ENCODE measurements at regions not wholly inside any gene's neighbourhood (a gene's known extent, or its start where the extent isn't known, plus 50 kb on each side); places are given as distances from the start of the nearest gene placed in this dataset.
"Not testable (repeated sequence)": the region's sequence is repeated elsewhere in the genome, so short reads cannot be mapped to it uniquely, and the experiment has no call there.

- not testable (repeated sequence) for DNase-seq
Measured at GRCh38 chr4:43672265-43672885, 776.2 kb downstream of the KCTD8 start.

DNA sequence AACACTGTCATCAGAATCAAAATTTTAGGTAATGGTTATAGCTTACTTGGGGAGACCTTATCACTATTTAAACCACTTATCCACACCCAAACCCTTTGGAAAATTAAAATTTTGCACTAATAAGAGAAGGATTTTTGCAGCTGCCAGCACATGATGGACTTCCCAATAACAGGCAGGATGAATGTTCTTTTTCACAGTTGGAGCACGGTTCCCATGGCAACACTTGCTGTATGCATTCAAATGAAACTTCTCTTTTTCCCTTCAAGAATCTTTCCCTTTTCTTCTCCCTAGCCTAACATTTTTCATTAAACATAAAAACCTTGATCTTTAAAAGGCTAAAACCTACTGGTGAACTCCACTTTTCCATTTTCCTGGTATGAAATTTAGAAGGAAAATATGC, 768.2 kb downstream of the KCTD8 start:
- no peak for DNase-seq

- no peak for DNase-seq
Measured at GRCh38 chr4:43682551-43682950, 766.1 kb downstream of the KCTD8 start.

GRCh38 chr4:43690116-43690515, 758.5 kb downstream of the KCTD8 start:
- DNase-seq: no peak

GRCh38 chr4:43693876-43694275, 754.7 kb downstream of the KCTD8 start:
- DNase-seq: no peak

DNA sequence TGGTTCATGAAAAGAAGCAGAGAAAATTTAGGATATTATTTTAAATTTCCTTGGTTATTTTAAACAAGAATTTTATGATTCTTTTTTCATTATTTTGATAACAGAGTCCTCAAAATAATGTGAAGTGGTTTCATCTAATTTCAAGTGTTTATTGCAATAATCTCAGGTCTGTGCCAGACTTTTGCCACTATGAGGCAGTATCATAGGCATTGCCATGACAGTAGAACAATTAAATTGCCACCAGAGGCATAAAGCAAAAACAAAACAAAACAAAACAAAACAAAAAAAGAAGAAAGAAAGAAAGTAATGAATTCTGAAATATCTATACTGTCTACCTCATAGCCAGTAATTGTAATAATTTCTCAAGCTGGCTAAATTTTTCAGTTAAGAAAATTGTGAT, 739.2 kb downstream of the KCTD8 start:
- DNase-seq: no peak

DNA sequence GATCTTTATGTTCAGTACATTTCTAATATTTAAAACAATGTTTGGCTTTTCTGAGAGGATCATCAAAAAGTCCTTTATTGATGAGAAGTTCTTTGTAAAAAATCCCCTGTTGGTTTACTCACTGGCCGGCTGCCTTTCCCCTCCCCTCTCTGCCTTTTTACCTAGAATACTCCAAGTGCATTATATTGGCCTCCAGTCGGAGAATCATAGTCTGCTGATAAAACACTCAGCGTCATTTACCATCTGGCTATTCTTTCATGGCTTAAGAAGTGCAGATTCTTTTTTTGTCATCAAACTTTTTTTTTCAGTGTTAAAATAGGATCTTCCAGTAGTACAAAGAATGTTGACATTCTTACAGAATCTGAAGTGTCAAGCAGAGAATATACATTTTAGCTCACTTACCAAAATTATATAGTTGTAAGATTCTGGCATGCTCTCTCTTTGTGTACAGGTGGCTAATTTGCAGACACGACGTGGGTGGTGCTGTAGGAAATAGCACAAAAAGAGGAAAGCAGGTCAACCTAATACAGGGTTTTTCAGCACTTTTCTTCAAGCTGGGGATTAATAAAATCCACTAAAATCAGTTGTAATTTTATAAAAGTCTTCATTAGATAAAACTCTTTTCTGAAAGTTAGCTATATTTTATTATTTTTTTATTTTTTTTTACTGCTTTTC, 731.8 kb downstream of the KCTD8 start:
- no peak for DNase-seq

DNA sequence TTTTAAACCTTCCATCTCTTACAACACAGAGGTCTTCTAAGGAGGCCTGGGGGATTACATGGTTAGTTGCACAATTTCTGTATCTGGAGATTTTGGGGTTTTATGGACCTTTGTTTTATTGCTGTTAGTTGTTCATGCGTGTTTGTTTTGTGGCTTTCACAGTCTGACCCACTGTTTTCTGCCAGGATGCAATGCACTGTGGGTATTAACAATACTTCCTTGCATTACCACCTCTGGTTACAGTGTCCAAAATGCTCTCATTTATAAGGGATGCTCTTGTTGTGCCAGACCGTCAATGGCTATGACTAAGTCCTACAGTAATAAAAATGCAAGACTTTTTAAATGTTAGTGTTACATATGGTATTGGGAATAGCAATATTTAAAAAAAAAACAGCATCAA, 730.2 kb downstream of the KCTD8 start:
- no peak for DNase-seq

DNA sequence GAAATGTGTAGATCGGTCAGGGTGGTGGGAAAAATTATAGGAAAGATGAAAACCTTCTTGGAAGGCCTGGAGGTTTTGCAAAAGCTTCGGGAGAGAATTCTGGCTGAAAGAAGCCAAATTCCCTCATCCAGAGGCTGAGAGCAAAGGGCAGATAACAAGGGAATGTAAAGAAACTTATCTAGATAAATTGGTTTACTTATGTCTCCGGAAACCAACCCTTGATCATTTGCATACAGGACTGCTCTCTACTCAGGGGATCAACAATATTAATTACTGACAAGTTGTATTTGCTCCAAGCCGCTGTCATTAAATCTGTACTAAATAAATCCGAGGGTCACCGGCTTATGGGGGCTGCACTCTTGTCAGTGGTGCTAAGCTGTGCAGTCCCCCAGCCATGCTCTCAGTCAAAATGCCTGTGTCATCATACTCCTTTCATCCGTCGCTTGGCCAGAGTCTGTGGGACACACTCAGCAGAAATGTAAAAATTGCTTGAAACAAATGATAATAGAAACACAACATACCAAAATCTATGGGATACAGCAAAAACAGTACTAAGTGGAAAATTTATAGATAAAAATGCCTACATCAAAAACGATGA, 715.7 kb downstream of the KCTD8 start:
- no peak for DNase-seq

DNA sequence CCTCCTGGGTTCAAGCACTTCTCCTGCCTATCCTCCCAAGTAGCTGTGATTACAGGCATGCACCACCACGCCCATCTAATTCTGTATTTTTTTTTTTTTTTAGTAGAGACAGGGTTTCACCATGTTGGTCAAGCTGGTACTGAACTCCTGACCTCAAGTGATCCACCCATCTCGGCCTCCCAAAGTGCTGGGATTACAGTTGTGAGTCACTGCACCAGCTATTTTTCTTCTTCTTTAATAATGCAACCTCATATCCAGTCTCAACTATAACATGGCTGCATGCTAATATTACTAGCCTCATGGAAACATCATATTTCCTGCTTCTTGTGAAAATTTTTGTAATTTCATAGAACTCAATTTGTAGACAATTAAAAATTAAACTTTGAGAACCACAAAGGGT, 706.5 kb downstream of the KCTD8 start:
- DNase-seq: no peak

- no peak for DNase-seq
Measured at GRCh38 chr4:43754566-43754965, 694.0 kb downstream of the KCTD8 start.

DNA sequence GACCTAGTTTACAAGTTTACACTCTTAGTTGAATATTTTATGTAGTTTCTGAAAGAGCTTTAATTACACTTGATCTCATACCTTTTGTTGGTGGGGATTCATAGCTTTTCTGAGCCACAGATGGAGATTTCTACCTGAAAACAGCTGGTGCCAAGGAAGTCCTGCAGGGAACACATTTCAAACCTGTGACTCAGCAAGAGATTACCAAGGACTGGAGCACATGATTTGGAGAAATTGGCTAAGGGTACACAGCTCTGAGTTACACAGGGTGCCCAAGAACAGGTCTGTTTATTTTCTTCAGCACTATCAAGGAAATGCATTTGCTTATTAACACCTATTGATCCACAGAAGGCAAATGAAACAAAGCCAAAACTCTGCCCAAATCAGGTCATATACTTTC, 691.5 kb downstream of the KCTD8 start:
- DNase-seq: no peak

DNA sequence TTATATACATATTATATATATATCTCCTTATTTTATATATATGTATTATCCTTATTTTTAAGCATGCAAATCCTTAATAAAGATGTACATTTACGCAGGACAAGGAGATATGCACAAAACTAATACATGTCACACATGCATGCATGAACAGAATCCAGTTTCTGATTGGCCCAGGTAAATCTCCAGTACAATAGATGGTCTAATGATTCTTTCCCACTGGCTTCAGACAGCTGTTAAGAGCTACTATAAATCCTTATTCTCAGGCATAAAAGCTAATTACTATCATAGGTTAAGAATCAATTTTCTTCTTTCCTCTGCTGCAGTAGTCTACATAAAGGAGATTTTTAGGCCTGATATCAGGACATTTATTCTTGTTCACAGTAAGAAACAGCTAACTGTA, 689.8 kb downstream of the KCTD8 start:
- DNase-seq: no peak

- no peak for DNase-seq
Measured at GRCh38 chr4:43763029-43763610, 685.5 kb downstream of the KCTD8 start.

DNA sequence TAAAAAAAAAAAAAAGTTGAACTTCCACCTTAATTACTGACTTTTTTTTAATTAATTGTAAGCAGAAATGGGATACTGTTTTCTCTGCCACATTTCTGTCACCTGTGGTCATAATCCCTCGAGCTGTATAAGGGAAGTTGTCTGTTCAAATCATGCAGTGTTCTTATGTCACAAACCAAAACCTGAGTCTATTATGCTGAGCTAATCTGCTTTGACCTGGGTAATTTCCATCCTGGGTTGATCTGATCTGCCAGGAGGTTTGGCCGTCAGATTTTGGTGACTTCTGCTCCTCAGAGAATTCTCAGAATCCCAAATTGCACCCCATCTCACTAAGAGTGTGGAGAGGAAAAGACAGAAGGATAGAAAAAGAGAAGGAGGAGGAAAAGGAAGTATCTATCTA, 683.1 kb downstream of the KCTD8 start:
- DNase-seq: no peak

- DNase-seq: no peak
Measured at GRCh38 chr4:43766648-43767047, 682.0 kb downstream of the KCTD8 start.

DNA sequence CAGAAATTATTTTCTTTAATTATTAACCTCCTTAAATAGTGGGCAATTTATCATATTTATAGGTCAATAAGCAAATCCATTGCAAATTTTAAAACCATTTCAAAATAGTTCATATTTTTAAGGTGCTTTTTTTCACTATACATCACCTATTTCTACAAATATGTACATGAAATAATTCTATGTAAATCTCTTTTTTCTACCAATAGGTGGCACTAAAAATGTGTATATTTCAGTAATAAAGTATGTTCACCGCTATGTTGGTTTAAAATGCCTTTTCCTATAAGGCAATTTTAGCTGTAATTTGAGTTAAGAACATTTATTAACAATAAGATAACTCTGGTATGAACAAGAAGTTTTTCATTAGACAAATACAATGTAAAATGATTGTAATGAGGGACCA, 672.2 kb downstream of the KCTD8 start:
- no peak for DNase-seq

DNA sequence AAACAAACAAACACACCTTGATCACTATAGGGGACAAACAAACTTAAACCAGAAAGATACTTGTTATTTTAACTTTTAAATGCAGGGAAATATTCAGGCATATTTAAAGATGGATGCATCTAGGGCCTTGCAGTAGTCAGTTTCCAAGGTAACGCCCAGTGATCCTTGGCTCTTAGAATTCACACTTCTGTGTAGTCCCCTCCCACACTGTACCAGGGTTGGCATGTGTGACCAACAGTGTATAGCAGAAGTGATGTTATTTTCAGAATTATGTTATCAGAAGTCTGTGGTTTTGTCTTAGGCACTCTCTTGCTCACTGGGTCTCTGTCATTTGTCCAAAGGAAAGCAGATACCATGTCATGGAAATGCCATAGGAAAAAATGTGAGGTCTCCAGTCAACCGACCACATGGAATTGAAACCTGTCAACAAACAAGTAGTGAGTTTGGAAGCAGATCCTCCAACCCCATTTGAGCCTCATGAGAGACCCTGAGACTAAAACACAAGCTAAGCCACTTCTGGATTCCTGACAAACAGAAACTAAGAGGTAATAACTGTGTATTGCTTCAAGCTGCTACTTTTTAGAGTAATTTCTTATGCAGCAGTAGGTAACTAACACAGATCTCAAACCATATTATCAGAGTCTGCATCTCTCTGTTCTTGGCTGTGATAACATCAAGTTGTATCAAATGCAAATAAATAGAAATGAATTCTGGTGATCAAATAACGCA, 670.3 kb downstream of the KCTD8 start:
- no peak for DNase-seq

DNA sequence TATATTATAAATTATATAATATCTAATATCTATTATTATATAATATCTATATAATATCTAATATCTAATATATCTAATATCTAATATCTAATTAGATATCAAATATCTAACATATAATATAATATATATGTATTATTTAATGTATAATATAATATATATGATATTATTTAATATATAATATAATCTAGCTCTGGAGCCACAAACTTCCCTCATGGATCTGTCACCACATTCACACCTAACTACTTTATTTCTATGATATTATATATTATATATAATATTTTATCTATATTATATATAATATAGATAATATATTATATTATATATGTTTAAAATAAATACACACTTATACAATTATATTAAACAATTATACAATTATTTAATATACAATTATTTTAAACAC, 667.5 kb downstream of the KCTD8 start:
- no peak for DNase-seq

DNA sequence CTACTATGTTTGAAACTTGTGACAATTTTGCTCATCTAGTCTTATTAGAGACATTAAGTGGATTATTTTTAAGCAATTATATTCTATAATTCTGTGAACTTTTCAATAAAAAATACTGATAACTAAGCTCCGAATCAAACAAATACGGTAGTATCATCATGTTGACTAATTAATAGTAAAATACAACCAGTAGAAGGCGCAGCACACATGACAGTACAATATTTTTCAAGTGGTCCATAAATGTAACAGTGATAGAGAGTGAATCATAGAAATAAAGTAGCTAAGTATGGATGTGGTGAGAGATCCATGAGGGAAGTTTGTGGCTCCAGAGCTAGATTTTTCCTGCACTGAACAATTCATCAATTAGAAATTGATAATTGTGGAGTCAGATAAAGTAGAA, 666.2 kb downstream of the KCTD8 start:
- no peak for DNase-seq

GRCh38 chr4:43816116-43816515, 632.5 kb downstream of the KCTD8 start:
- DNase-seq: no peak

- no peak for DNase-seq
Measured at GRCh38 chr4:43822621-43823020, 626.0 kb downstream of the KCTD8 start.

DNA sequence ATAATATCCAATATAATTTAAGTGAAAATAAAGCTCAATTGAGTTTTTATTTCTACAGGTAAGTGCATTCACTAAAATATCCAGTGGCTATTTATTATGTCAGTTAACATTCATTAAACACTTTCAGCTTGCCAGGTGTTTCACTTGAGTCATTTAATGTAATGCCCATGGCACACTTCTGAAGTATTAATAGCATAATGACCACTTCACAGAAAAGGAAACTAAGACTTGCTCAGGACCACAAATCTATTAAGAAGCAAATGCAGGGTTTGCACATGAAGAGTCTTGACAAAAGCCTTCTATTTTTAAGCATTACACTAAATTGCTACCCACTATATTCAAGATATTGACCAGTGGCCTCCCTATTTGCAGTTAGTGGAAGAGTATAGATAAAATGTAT, 612.7 kb downstream of the KCTD8 start:
- no peak for DNase-seq

GRCh38 chr4:43837171-43837570, 611.4 kb downstream of the KCTD8 start:
- no peak for DNase-seq
